HEK293T (cell line): ENCODE measurements at regions not wholly inside any gene's neighbourhood (a gene's known extent, or its start where the extent isn't known, plus 50 kb on each side); places are given as distances from the start of the nearest gene placed in this dataset.

Experiments
- CTCF ChIA-PET: fragments of 350-600 bp; formaldehyde crosslinking; extraction: SDS; loops from one replicate; lab custom pipeline; 2021; ENCODE audit warnings: antibody characterized with exemption, inconsistent platforms; lab: Yijun Ruan, JAX
- POLR2A ChIA-PET: fragments of 350-600 bp; formaldehyde crosslinking; extraction: SDS; loops from one replicate; lab custom pipeline; 2020; ENCODE audit warnings: antibody characterized with exemption, inconsistent platforms; lab: Yijun Ruan, JAX
- DNase-seq: peaks from one replicate; pipeline ENCODE4 v3.0.0; 2012; ENCODE audit warnings: mixed read lengths; ENCODE audit errors: extremely low spot score
- ARNT ChIP-seq: fragments of 450-650 bp; IDR thresholded peaks from 2 replicates; pipeline ENCODE4 v1.6.1; 2017; ENCODE audit warnings: mild to moderate bottlenecking
- BHLHE40 ChIP-seq: fragments of 450-650 bp; IDR thresholded peaks from 2 replicates; pipeline ENCODE4 v1.6.1; 2016; ENCODE audit warnings: mild to moderate bottlenecking, moderate library complexity, borderline replicate concordance
- CTBP1 ChIP-seq: fragments of 450-650 bp; IDR thresholded peaks from 2 replicates; pipeline ENCODE4 v1.6.1; 2016; ENCODE audit warnings: borderline replicate concordance
- ELF4 ChIP-seq: fragments of 450-650 bp; IDR thresholded peaks from 2 replicates; pipeline ENCODE4 v1.6.1; 2017; ENCODE audit warnings: antibody characterized with exemption
- FOXA1 ChIP-seq: fragments of 450-650 bp; IDR thresholded peaks from 2 replicates; pipeline ENCODE4 v1.6.1; 2016; ENCODE audit warnings: mild to moderate bottlenecking
- FOXK2 ChIP-seq: fragments of 450-650 bp; IDR thresholded peaks from 2 replicates; pipeline ENCODE4 v1.6.1; 2016; ENCODE audit warnings: mild to moderate bottlenecking
- FOXM1 ChIP-seq: fragments of 450-650 bp; IDR thresholded peaks from 2 replicates; pipeline ENCODE4 v1.6.1; 2017; ENCODE audit warnings: mild to moderate bottlenecking, borderline replicate concordance
- HDGF ChIP-seq: fragments of 450-650 bp; IDR thresholded peaks from 2 replicates; pipeline ENCODE4 v1.6.1; 2017; ENCODE audit warnings: antibody characterized with exemption, borderline replicate concordance
- L3MBTL2 ChIP-seq: fragments of 450-650 bp; conservative IDR thresholded peaks from 2 replicates; pipeline ENCODE4 v1.6.1; 2016; ENCODE audit warnings: mild to moderate bottlenecking
- LEF1 ChIP-seq: fragments of 450-650 bp; IDR thresholded peaks from 2 replicates; pipeline ENCODE4 v1.6.1; 2017; ENCODE audit warnings: mild to moderate bottlenecking, borderline replicate concordance
- NFRKB ChIP-seq: fragments of 450-650 bp; IDR thresholded peaks from 2 replicates; pipeline ENCODE4 v1.6.1; 2016; ENCODE audit warnings: mild to moderate bottlenecking, moderate library complexity
- PKNOX1 ChIP-seq: fragments of 450-650 bp; IDR thresholded peaks from 2 replicates; pipeline ENCODE4 v1.6.1; 2016
- SP1 ChIP-seq: fragments of 450-650 bp; IDR thresholded peaks from 2 replicates; pipeline ENCODE4 v1.6.1; 2017
- SUZ12 ChIP-seq: fragments of 450-650 bp; IDR thresholded peaks from 2 replicates; pipeline ENCODE4 v1.6.1; 2016; ENCODE audit warnings: mild to moderate bottlenecking
- TARDBP ChIP-seq: fragments of 450-650 bp; IDR thresholded peaks from 2 replicates; pipeline ENCODE4 v1.6.1; 2016
- ZNF384 ChIP-seq: fragments of 450-650 bp; IDR thresholded peaks from 2 replicates; pipeline ENCODE4 v1.6.1; 2016

GRCh38 chr4:122512430-122512829, 55.9 kb upstream of the IL2 start:
- no peak for DNase-seq
- ChIA-PET CTCF (no interaction called here), POLR2A (no interaction called here)
- TF ChIP-seq SP1, result no peak
- TF ChIP-seq BHLHE40, result no peak
- no peak for TF ChIP-seq PKNOX1
- no peak for TF ChIP-seq FOXM1
- no peak for TF ChIP-seq NFRKB
- no peak for TF ChIP-seq LEF1
- TF ChIP-seq ARNT, result no peak
- no peak for TF ChIP-seq HDGF
- no peak for TF ChIP-seq SUZ12
- TF ChIP-seq FOXA1, result no peak
- no peak for TF ChIP-seq FOXK2
- no peak for TF ChIP-seq CTBP1
- no peak for TF ChIP-seq TARDBP
- TF ChIP-seq ZNF384, result no peak
- TF ChIP-seq ELF4, result no peak
- no peak for TF ChIP-seq L3MBTL2

GRCh38 chr4:122508083-122508482, 51.6 kb upstream of the IL2 start:
- POLR2A ChIA-PET, result no interaction called here
- CTCF ChIA-PET, result no interaction called here
- DNase-seq, result no peak
- TF ChIP-seq FOXM1 (no peak), ARNT (no peak), LEF1 (no peak), SUZ12 (no peak), PKNOX1 (no peak), CTBP1 (no peak), NFRKB (no peak), SP1 (no peak), L3MBTL2 (no peak), ZNF384 (no peak), FOXK2 (no peak), HDGF (no peak), BHLHE40 (no peak), FOXA1 (no peak), TARDBP (no peak)
